ENCODE measurements at regions not wholly inside any gene's neighbourhood (a gene's known extent, or its start where the extent isn't known, plus 50 kb on each side); places are given as distances from the start of the nearest gene placed in this dataset.
A peak's percentile ranks its signal among the peaks of the same experiment; 100 is the strongest.

- no peaks in the 10 kb centered on the region for H3K27me3 ChIP-seq (ENCODE audit: control insufficient read depth, insufficient read depth, low read length)
- TF ChIP-seq CTCF (IDR thresholded peaks at IDR 0.05; ENCODE audit: insufficient read depth, low read length, poor library complexity, severe bottlenecking) = no peak
- no peaks in the 10 kb centered on the region for H3K36me3 ChIP-seq (ENCODE audit: control insufficient read depth, insufficient read depth, low read length)
- no peak overlapping the region for H3K4me3 ChIP-seq (ENCODE audit: low read depth, low read length)
- no peak for DNase-seq (ENCODE audit: low read depth)
Measured at GRCh38 chr2:234670806-234671205, 173.9 kb upstream of the ARL4C start.

- Histone ChIP-seq H3K27me3 (ENCODE audit: control insufficient read depth, insufficient read depth, low read length) (no peaks in the 10 kb centered on the region), H3K4me3 (ENCODE audit: low read depth, low read length) (no peak overlapping the region), H3K36me3 (ENCODE audit: control insufficient read depth, insufficient read depth, low read length) (no peaks in the 10 kb centered on the region)
- TF ChIP-seq CTCF (IDR thresholded peaks at IDR 0.05; ENCODE audit: insufficient read depth, low read length, poor library complexity, severe bottlenecking) = no peak
- DNase-seq (ENCODE audit: low read depth) = peak; percentile 79
Measured at GRCh38 chr2:234670052-234670451, 173.2 kb upstream of the ARL4C start.

GRCh38 chr2:234669621-234670020 is 172.7 kb upstream of the ARL4C start:
- Histone ChIP-seq H3K4me3 (ENCODE audit: low read depth, low read length) (no peak overlapping the region), H3K27me3 (ENCODE audit: control insufficient read depth, insufficient read depth, low read length) (no peaks in the 10 kb centered on the region), H3K36me3 (ENCODE audit: control insufficient read depth, insufficient read depth, low read length) (no peaks in the 10 kb centered on the region)
- no peak for TF ChIP-seq CTCF (IDR thresholded peaks at IDR 0.05; ENCODE audit: insufficient read depth, low read length, poor library complexity, severe bottlenecking)
- no peak for DNase-seq (ENCODE audit: low read depth)

GRCh38 chr2:234669001-234669400 is 172.1 kb upstream of the ARL4C start:
- no peak for DNase-seq (ENCODE audit: low read depth)
- no peak overlapping the region for H3K4me3 ChIP-seq (ENCODE audit: low read depth, low read length)
- H3K27me3 ChIP-seq (ENCODE audit: control insufficient read depth, insufficient read depth, low read length) = no peaks in the 10 kb centered on the region
- no peak for TF ChIP-seq CTCF (IDR thresholded peaks at IDR 0.05; ENCODE audit: insufficient read depth, low read length, poor library complexity, severe bottlenecking)
- no peaks in the 10 kb centered on the region for H3K36me3 ChIP-seq (ENCODE audit: control insufficient read depth, insufficient read depth, low read length)

- no peak for DNase-seq (ENCODE audit: low read depth)
- no peak for TF ChIP-seq CTCF (IDR thresholded peaks at IDR 0.05; ENCODE audit: insufficient read depth, low read length, poor library complexity, severe bottlenecking)
- H3K27me3 ChIP-seq (ENCODE audit: control insufficient read depth, insufficient read depth, low read length) = no peaks in the 10 kb centered on the region
- no peak overlapping the region for H3K4me3 ChIP-seq (ENCODE audit: low read depth, low read length)
- no peaks in the 10 kb centered on the region for H3K36me3 ChIP-seq (ENCODE audit: control insufficient read depth, insufficient read depth, low read length)
Measured at GRCh38 chr2:234666911-234667310, 170.0 kb upstream of the ARL4C start.

- DNase-seq (ENCODE audit: low read depth) = no peak
- H3K27me3 ChIP-seq (ENCODE audit: control insufficient read depth, insufficient read depth, low read length) = no peaks in the 10 kb centered on the region
- H3K36me3 ChIP-seq (ENCODE audit: control insufficient read depth, insufficient read depth, low read length) = no peaks in the 10 kb centered on the region
- TF ChIP-seq CTCF (IDR thresholded peaks at IDR 0.05; ENCODE audit: insufficient read depth, low read length, poor library complexity, severe bottlenecking) = no peak
- H3K4me3 ChIP-seq (ENCODE audit: low read depth, low read length) = no peak overlapping the region
Measured at GRCh38 chr2:234665304-234665703, 168.4 kb upstream of the ARL4C start.
